Peyer's patch (tissue), 4 donors: ENCODE measurements at regions not wholly inside any gene's neighbourhood (a gene's known extent, or its start where the extent isn't known, plus 50 kb on each side); places are given as distances from the start of the nearest gene placed in this dataset.

Experiments used
- POLR2A ChIP-seq, 2 donors: fragments of 450-650 bp; IDR thresholded peaks; one replicate each; pipeline ENCODE4 v1.5.1; 2017; ENCODE audit warnings: antibody characterized with exemption in 2 of 2, mild to moderate bottlenecking in 2 of 2, moderate library complexity in 2 of 2
- TF ChIP-seq, protein P1 (sequence below), 6 experiments: fragments of 450-650 bp in 4 of 6; fragments of 200-600 bp in 2 of 6; sonication (generic) in 1 of 6; IDR thresholded peaks; one replicate each; pipeline ENCODE4 v1.5.1; 2017 to 2019; ENCODE audit warnings: antibody characterized with exemption in 6 of 6, mild to moderate bottlenecking in 3 of 6, moderate library complexity in 1 of 6

DNA sequence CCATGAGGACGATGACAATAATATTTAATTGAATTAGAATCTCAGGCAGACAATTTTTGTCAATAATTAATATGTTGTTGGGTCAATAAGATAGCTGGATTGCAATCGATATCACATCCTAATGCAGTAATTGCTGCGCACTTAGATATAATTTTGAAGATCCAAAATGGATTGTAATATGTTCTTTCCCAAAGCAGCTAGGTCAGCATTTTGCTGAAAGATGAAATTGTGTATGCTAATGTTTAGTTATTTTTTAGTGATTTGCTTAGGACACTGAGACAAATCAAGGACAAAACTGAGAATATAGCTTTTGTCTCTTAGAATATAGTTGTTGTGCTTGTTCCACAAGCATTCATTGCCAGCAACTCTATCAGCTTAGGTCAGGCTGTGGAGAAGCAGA is 389.9 kb downstream of the MTRR start:
- TF ChIP-seq, protein P1, sequence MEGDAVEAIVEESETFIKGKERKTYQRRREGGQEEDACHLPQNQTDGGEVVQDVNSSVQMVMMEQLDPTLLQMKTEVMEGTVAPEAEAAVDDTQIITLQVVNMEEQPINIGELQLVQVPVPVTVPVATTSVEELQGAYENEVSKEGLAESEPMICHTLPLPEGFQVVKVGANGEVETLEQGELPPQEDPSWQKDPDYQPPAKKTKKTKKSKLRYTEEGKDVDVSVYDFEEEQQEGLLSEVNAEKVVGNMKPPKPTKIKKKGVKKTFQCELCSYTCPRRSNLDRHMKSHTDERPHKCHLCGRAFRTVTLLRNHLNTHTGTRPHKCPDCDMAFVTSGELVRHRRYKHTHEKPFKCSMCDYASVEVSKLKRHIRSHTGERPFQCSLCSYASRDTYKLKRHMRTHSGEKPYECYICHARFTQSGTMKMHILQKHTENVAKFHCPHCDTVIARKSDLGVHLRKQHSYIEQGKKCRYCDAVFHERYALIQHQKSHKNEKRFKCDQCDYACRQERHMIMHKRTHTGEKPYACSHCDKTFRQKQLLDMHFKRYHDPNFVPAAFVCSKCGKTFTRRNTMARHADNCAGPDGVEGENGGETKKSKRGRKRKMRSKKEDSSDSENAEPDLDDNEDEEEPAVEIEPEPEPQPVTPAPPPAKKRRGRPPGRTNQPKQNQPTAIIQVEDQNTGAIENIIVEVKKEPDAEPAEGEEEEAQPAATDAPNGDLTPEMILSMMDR (IDR thresholded peaks at IDR 0.05): no peak
- TF ChIP-seq POLR2A (IDR thresholded peaks at IDR 0.05): no peak
